ENCODE measurements at regions not wholly inside any gene's neighbourhood (a gene's known extent, or its start where the extent isn't known, plus 50 kb on each side); places are given as distances from the start of the nearest gene placed in this dataset.
"Not testable (repeated sequence)": the region's sequence is repeated elsewhere in the genome, so short reads cannot be mapped to it uniquely, and the experiment has no call there.

- no peak for DNase-seq
These were observed 414.1 kb downstream of the ACTL7B start for GRCh38 chr9:108441726-108442125.

- DNase-seq = no peak
These were observed 414.5 kb downstream of the ACTL7B start for GRCh38 chr9:108441251-108441650.

GRCh38 chr9:108439947-108440346 is 415.8 kb downstream of the ACTL7B start:
- DNase-seq = no peak

GRCh38 chr9:108437656-108438055 is 418.1 kb downstream of the ACTL7B start:
- DNase-seq = no peak

GRCh38 chr9:108436448-108436847 is 419.3 kb downstream of the ACTL7B start:
- DNase-seq = no peak

- peak; percentile 67 for DNase-seq
These were observed 421.3 kb downstream of the ACTL7B start for GRCh38 chr9:108434502-108434901.

GRCh38 chr9:108434036-108434435 is 421.8 kb downstream of the ACTL7B start:
- DNase-seq = peak; percentile 8

GRCh38 chr9:108430655-108431054 is 425.1 kb downstream of the ACTL7B start:
- no peak for DNase-seq

GRCh38 chr9:108427751-108428150 is 428.0 kb downstream of the ACTL7B start:
- no peak for DNase-seq

GRCh38 chr9:108426421-108426940 is 429.3 kb downstream of the ACTL7B start:
- not testable (repeated sequence) for DNase-seq

- DNase-seq = no peak
These were observed 432.4 kb downstream of the ACTL7B start for GRCh38 chr9:108423433-108423832.

GRCh38 chr9:108419379-108419778 is 436.4 kb downstream of the ACTL7B start:
- DNase-seq = no peak

- no peak for DNase-seq
These were observed 438.1 kb downstream of the ACTL7B start for GRCh38 chr9:108417726-108418125.

- no peak for DNase-seq
These were observed 438.5 kb downstream of the ACTL7B start for GRCh38 chr9:108417312-108417711.

GRCh38 chr9:108416324-108416723 is 439.5 kb downstream of the ACTL7B start:
- no peak for DNase-seq

GRCh38 chr9:108413809-108414208 is 442.0 kb downstream of the ACTL7B start:
- DNase-seq = no peak

GRCh38 chr9:108412755-108413154 is 443.0 kb downstream of the ACTL7B start:
- DNase-seq = peak; percentile 23

- peak; percentile 25 for DNase-seq
These were observed 444.2 kb downstream of the ACTL7B start for GRCh38 chr9:108411632-108412031.

- no peak for DNase-seq
These were observed 445.6 kb downstream of the ACTL7B start for GRCh38 chr9:108410161-108410560.

GRCh38 chr9:108400297-108400696 is 455.5 kb downstream of the ACTL7B start:
- no peak for DNase-seq

- DNase-seq = no peak
These were observed 455.9 kb downstream of the ACTL7B start for GRCh38 chr9:108399851-108400250.

GRCh38 chr9:108397286-108397685 is 458.5 kb downstream of the ACTL7B start:
- no peak for DNase-seq

GRCh38 chr9:108396611-108397010 is 459.2 kb downstream of the ACTL7B start:
- no peak for DNase-seq

GRCh38 chr9:108396193-108396592 is 459.6 kb downstream of the ACTL7B start:
- no peak for DNase-seq

GRCh38 chr9:108395421-108395820 is 460.4 kb downstream of the ACTL7B start:
- DNase-seq = no peak

GRCh38 chr9:108394726-108395125 is 461.1 kb downstream of the ACTL7B start:
- DNase-seq = no peak

Data from hematopoietic multipotent progenitor cell treated with erythropoietin and hydrocortisone succinate and interleukin-3 and kit ligand, for 4 days (in vitro differentiated cells).